ENCODE measurements at regions not wholly inside any gene's neighbourhood (a gene's known extent, or its start where the extent isn't known, plus 50 kb on each side); places are given as distances from the start of the nearest gene placed in this dataset.

DNA sequence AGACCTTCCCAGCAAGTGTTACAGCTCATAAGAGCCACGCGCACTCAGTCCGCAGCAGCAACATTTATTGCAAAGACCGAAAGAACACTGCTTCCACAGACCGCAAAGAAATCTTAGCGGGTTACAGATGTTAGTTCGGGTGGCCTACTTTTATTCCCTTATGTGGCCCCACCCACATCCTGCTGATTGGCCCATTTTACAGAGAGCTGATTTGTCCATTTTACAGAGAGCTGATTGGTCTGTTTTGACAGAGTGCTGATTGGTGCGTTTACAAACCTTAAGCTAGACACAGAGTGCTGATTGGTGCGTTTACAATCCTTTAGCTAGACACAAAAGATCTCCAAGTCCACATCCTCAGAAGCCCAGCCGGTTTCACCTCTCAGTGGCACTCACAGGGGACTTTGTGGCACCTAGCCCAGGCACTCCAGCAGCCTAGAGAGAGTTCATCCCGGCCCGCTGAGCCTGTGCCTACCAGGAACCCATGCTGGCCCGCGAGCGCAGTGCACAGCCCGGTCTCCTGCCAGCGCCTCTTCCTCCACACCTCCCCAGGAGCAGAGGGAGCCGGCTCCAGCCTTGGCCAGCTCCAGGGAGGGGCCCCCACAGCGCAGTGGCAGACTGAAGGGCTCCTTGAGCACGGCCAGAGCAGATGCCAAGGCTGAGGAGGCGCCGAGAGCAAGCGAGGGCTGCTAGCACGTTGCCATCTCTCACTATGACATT, 244.3 kb upstream of the TSHZ2 start:
- ATAC-seq (replicated peaks): no peak
- H3K9me3 Mint-ChIP-seq: peaks cover 5% of the 10 kb centered on the region
- H3K27ac Mint-ChIP-seq: no peak overlapping the region
- H3K36me3 Mint-ChIP-seq (ENCODE audit: low read depth): no peaks in the 10 kb centered on the region
- no peaks in the 10 kb centered on the region for H3K27me3 Mint-ChIP-seq
- no peaks in the 10 kb centered on the region for H3K4me1 Mint-ChIP-seq
- H3K4me3 Mint-ChIP-seq: no peak overlapping the region

DNA sequence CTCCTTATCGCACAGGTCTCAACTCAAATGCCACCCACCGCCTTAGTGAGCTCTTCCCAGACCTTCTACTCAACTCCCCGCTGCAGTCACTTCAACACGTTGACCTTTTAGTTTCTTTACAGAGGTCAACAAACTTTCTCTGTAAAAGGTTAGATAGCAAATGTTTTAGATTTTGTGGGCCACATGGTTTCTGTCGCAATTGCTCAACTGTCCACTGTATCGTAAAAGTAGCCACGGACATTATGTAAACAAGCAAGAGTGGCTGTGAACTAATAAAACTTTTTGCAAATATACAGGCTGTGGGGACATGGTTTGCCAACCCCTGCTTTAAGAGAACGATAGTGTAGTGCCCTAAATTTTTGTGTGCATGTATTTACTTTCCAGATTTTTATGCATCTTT, 247.6 kb upstream of the TSHZ2 start:
- peaks cover 3% of the 10 kb centered on the region for H3K27me3 Mint-ChIP-seq
- no peaks in the 10 kb centered on the region for H3K9me3 Mint-ChIP-seq
- no peak for ATAC-seq (replicated peaks)
- no peak overlapping the region for H3K27ac Mint-ChIP-seq
- no peaks in the 10 kb centered on the region for H3K4me1 Mint-ChIP-seq
- H3K4me3 Mint-ChIP-seq: no peak overlapping the region
- no peaks in the 10 kb centered on the region for H3K36me3 Mint-ChIP-seq (ENCODE audit: low read depth)

DNA sequence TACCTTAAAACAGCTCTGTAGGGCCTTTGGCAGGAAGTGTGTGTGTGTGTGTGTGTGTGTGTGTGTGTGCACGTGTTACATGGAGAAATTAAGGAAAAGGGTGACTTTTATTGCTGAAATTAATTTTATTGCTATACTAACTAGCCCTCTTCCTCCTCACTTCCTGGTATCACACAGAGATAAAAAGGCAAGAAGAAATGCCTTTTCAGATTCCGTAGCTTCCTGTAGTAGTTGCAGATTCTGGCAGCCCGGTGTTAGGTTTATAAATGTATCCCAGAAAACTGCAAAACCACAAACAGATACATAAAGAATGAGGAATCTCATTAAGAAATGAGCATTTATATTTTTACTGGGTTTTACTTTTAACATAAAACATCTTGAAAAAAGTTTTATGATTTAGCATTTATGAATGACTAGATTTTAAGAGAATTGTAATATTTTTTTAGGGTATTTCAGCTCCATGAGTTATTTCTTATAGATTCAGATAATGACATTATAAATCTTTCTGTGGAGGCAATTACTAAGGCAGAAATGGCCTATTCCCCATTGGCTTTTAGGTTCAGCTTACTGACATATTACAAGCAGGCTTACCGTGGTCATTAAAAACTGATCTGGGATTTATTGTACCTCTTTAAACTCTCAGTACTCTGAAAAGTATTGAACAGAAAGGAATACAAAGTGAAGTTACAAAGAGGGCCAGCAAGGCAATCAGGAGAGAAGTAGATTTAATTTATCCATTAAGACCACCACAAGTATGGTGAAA, 249.1 kb upstream of the TSHZ2 start:
- H3K27ac Mint-ChIP-seq: no peak overlapping the region
- H3K27me3 Mint-ChIP-seq: peaks cover 3% of the 10 kb centered on the region
- H3K9me3 Mint-ChIP-seq: no peaks in the 10 kb centered on the region
- H3K4me1 Mint-ChIP-seq: no peaks in the 10 kb centered on the region
- no peak overlapping the region for H3K4me3 Mint-ChIP-seq
- H3K36me3 Mint-ChIP-seq (ENCODE audit: low read depth): no peaks in the 10 kb centered on the region
- ATAC-seq (replicated peaks): no peak

DNA sequence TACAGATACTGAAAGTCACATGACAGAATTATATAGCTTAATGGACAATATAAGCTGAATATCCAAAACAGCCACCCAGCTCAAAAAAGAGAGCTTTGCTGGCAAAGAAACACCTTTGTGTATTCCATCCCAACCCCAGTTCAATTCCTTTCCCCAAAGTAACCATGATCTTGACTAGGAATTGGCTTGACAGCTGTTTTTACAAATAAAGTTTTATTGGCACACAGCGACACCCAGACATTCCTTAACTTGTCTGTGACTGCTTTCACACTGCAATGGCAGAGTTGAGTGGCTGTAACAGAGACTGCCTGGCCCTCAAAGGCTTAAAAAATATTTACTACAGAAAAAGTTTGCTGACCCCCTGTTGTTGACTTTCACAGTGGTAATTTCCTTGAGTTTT, 264.0 kb upstream of the TSHZ2 start:
- Mint-ChIP-seq H3K27ac (no peak overlapping the region), H3K4me1 (no peaks in the 10 kb centered on the region), H3K27me3 (no peaks in the 10 kb centered on the region), H3K36me3 (ENCODE audit: low read depth) (no peaks in the 10 kb centered on the region), H3K4me3 (no peak overlapping the region), H3K9me3 (no peaks in the 10 kb centered on the region)
- ATAC-seq (replicated peaks): no peak

DNA sequence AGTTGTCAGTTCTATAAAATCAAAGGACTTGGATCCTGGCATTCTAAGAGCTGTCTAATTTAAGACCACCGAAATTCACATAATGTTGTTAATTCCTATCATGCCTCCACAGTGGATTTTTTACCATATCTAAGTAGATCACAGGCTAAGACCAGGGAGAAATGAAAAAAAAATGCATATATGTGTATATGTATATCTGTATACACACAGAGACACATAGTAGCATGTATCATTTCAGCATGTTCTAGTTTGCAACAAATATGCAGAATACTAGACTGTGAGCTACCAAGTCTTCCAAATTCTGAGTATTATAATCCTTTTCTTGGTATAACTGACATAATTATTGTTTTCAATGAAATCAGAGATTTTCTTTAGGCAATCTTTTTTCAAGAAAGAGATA, 267.6 kb upstream of the TSHZ2 start:
- no peaks in the 10 kb centered on the region for H3K36me3 Mint-ChIP-seq (ENCODE audit: low read depth)
- H3K27me3 Mint-ChIP-seq: no peaks in the 10 kb centered on the region
- no peaks in the 10 kb centered on the region for H3K4me1 Mint-ChIP-seq
- no peak overlapping the region for H3K4me3 Mint-ChIP-seq
- ATAC-seq (replicated peaks): no peak
- H3K9me3 Mint-ChIP-seq: no peaks in the 10 kb centered on the region
- no peak overlapping the region for H3K27ac Mint-ChIP-seq

DNA sequence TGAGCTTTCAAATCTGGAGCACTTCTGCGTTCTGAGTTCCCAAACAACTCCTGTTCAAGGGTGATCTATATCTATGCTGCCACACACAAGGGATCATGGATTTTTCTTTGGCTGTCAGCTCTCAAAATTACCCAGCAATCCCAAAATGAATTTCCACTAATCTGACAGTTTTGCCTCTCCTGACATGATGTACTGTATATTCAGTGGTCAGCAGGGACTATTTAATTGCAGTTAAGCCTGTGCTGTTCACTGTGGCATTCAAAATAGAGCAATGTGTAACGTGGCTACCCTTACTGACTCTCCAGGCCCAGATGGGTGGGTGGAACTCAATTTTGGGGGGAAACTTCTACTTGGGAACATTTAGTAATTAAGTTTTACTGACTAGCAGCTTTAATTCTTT, 283.8 kb upstream of the TSHZ2 start:
- no peaks in the 10 kb centered on the region for H3K4me1 Mint-ChIP-seq
- ATAC-seq (replicated peaks): no peak
- H3K27me3 Mint-ChIP-seq: peaks cover 6% of the 10 kb centered on the region
- H3K4me3 Mint-ChIP-seq: no peak overlapping the region
- no peak overlapping the region for H3K27ac Mint-ChIP-seq
- peaks cover 6% of the 10 kb centered on the region for H3K9me3 Mint-ChIP-seq
- H3K36me3 Mint-ChIP-seq (ENCODE audit: low read depth): no peaks in the 10 kb centered on the region

DNA sequence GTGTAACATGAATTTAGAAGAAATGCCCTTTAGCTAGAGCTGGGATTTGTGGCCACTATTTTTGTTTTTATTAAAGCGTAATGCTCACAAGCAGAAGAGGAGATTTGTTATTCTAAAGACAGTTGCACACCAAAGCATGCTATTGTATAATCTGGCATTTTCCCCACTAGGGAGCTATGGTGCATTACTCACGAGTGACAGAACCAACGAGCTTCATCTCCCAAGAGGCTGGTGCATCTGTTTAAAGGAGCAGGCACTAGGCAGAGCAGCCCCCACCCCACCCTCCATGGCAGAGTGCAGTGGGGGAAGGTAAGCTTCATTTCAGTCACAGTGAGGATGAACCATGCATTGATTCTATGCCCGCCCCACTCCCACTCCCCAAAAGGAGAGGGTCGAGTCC, 287.3 kb upstream of the TSHZ2 start:
- no peak overlapping the region for H3K4me3 Mint-ChIP-seq

DNA sequence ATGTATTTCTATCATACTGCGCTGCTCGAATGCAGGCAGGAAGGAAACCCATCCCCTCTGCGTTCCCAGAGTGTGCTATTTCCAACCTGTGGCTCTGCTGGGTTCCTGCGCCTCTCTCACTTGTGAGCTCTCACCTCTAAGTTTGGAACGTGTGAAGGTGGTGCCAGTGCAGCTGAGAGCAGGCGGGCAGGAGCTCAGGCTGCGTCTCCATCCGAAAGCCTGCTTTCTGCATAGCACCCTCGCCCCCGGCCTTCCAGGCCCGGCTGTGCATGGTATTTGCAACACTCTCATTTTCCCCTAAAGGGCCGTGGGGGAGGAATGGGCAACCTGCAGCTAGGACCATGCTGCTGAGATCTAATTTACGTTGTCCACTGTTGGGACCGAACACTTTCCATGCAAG, 288.0 kb upstream of the TSHZ2 start:
- no peak for ATAC-seq (replicated peaks)
- Mint-ChIP-seq H3K36me3 (ENCODE audit: low read depth) (no peaks in the 10 kb centered on the region), H3K27me3 (peaks cover 23% of the 10 kb centered on the region), H3K9me3 (peaks cover 9% of the 10 kb centered on the region), H3K27ac (no peak overlapping the region), H3K4me1 (no peaks in the 10 kb centered on the region), H3K4me3 (no peak overlapping the region)

More for the DNA sequence above, 287.3 kb upstream of the TSHZ2 start:
- no peak for ATAC-seq (replicated peaks)
- Mint-ChIP-seq H3K4me1 (no peaks in the 10 kb centered on the region), H3K9me3 (peaks cover 9% of the 10 kb centered on the region), H3K36me3 (ENCODE audit: low read depth) (no peaks in the 10 kb centered on the region), H3K27ac (no peak overlapping the region), H3K27me3 (peaks cover 20% of the 10 kb centered on the region)

DNA sequence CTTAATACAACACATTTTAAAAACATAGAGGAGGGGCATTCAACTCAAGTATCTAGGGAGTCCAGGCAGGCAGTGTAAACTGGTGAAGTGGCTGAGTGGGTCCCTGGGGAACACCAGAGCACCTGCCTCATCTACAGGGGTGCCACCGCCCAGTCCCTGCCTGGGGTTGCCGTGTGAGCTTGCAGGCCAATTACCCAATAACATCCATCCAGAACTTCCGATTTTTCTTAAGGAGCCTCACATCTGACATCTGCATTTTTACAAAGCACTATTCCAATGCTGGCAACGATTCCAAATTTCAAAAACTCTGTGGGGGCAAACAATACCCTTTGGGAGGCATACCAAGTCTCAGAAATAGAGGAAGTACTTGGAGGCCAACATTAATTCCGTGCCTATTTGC, 288.4 kb upstream of the TSHZ2 start:
- Mint-ChIP-seq H3K27me3 (peaks cover 27% of the 10 kb centered on the region), H3K27ac (no peak overlapping the region), H3K4me3 (no peak overlapping the region), H3K36me3 (ENCODE audit: low read depth) (no peaks in the 10 kb centered on the region), H3K9me3 (peaks cover 9% of the 10 kb centered on the region), H3K4me1 (no peaks in the 10 kb centered on the region)
- no peak for ATAC-seq (replicated peaks)

DNA sequence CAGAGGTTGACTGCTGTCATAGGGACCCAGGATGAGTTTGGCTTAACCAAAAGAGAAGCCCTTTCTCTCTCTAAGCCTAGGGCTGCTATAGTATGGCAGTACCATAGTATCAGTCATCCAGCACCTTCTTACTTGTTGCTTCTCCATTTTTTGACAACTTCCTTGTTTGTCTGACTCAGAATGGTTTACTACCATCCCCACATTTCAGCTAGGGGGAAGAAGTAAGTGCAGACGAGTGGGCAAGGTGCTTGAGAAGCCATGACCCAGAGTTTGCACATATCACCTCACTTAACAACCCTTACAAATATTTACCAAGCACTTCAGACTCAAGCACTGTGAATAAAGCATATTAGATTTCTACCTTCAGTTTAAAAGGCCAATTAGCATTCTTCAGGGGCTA, 289.9 kb upstream of the TSHZ2 start:
- Mint-ChIP-seq H3K36me3 (ENCODE audit: low read depth) (no peaks in the 10 kb centered on the region), H3K9me3 (peaks cover 9% of the 10 kb centered on the region), H3K27me3 (peaks cover 27% of the 10 kb centered on the region), H3K4me3 (no peak overlapping the region), H3K27ac (no peak overlapping the region), H3K4me1 (no peaks in the 10 kb centered on the region)
- no peak for ATAC-seq (replicated peaks)

DNA sequence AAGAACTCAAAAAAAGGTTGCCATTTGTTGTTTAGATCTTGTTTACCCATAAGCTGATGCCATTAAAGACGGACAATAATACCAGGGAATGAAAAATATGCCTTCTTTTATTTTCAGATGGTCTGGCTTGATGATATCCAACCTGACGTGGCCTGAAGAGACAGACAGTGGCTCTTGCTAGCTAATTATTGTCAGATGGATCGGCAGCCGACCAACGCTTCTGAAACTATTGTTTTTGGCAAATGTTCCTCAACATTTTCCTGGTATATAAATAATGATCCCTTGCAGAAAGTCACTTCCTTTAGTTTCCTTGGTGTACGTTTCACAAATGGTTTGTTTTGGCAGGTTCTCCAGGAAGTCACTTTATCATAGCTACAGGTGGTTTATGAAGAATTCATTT, 290.9 kb upstream of the TSHZ2 start:
- ATAC-seq (replicated peaks): no peak
- Mint-ChIP-seq H3K27ac (no peak overlapping the region), H3K4me1 (no peaks in the 10 kb centered on the region), H3K9me3 (peaks cover 9% of the 10 kb centered on the region), H3K27me3 (peaks cover 31% of the 10 kb centered on the region), H3K36me3 (ENCODE audit: low read depth) (no peaks in the 10 kb centered on the region), H3K4me3 (no peak overlapping the region)

DNA sequence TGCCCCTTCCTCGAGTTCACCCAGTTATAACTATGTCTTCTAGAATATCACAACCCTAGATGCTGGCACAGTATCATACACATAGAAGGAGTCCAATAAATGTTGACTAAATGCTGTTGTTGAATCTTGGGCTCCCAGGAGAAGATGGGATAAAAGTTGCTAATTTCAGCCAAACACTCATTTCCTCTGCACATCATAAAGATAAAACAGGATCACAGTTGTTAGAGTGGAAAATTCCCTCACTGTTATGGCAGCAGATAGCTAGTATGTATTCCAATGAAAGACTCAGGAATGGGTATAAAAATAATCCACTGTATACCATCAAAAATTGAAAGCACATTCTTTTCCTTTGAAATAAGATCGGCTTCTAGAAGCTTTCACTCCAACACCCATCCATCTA, 294.9 kb upstream of the TSHZ2 start:
- no peak overlapping the region for H3K4me3 Mint-ChIP-seq
- ATAC-seq (replicated peaks): no peak
- H3K36me3 Mint-ChIP-seq (ENCODE audit: low read depth): no peaks in the 10 kb centered on the region
- H3K4me1 Mint-ChIP-seq: no peaks in the 10 kb centered on the region
- peaks cover 24% of the 10 kb centered on the region for H3K27me3 Mint-ChIP-seq
- no peak overlapping the region for H3K27ac Mint-ChIP-seq
- no peaks in the 10 kb centered on the region for H3K9me3 Mint-ChIP-seq

DNA sequence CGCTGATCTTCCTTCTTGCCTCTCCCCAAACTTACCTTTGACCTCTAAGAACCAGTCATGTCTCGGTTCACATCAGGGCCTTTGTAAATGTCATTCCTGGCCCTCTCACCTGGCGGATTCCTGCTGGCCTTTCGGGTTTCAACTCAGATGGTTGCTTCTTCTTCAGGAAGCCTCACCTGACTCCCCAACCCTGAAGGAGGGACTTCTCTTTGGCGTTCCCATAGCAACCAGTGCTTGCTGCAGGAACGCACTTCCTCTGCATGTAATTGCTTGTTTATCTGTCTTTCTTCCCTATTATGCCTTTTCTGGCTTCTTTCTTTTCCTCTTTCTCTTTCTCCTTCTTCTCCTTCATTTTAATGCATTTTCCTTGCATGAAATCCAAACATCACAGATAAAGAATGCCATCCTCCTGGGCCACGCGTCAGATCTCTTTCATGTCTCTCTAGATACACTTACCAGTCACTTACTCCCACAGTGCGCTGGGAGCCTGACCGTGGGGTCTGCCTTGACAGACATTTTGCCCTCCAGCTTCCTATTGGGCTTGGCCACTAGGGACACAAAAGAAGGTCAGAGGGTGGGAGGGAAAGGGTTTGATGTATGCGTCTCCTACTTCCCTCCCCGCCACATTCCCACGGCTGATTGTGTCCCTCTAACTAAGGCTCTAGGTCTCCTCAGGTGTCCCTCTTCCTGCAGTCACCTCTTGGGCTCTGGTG, 295.7 kb upstream of the TSHZ2 start:
- Mint-ChIP-seq H3K27ac (no peak overlapping the region), H3K4me1 (no peaks in the 10 kb centered on the region), H3K36me3 (ENCODE audit: low read depth) (no peaks in the 10 kb centered on the region), H3K4me3 (no peak overlapping the region), H3K27me3 (peaks cover 21% of the 10 kb centered on the region), H3K9me3 (no peaks in the 10 kb centered on the region)
- no peak for ATAC-seq (replicated peaks)

DNA sequence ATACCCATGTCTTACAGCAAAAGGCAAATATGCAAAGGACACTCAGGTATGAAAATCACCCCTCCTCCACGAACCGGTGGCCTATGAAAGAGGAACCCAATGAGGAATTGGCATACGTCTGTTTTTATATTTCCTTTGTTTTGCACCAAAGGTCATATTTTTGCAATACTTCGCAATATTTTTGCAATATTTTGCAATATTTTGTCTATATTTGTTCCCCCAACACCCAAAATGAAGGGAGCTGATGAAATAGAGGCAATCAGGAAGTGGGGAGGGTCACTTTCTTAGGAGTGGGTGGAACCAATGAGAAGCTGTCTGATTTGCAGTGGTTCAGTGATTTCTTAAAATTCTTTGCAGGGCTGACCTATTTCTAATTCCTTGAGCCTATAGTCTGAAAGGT, 296.8 kb upstream of the TSHZ2 start:
- peaks cover 18% of the 10 kb centered on the region for H3K27me3 Mint-ChIP-seq
- no peak overlapping the region for H3K4me3 Mint-ChIP-seq
- no peaks in the 10 kb centered on the region for H3K9me3 Mint-ChIP-seq
- ATAC-seq (replicated peaks): no peak
- H3K36me3 Mint-ChIP-seq (ENCODE audit: low read depth): no peaks in the 10 kb centered on the region
- H3K27ac Mint-ChIP-seq: no peak overlapping the region
- no peaks in the 10 kb centered on the region for H3K4me1 Mint-ChIP-seq

DNA sequence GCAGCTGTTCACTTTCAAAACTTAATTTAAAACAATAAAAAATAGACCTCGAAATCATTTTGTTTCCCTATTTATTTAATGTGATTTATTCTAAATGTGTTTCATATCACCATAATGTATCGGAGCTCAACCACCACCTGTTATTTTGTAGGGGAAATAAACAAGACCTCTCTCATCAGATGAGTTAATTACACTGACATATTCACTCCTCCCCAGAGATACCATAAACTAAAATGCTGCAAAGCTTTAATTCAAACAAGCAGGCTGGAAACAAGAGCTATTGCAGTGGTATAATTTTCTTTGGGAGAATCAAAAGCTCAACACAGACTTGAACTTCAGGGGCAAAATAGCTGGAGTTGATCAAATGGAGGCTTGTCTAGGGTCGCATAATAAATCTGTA, 303.5 kb upstream of the TSHZ2 start:
- no peak overlapping the region for H3K27ac Mint-ChIP-seq
- no peaks in the 10 kb centered on the region for H3K9me3 Mint-ChIP-seq
- no peak overlapping the region for H3K4me3 Mint-ChIP-seq
- H3K36me3 Mint-ChIP-seq (ENCODE audit: low read depth): no peaks in the 10 kb centered on the region
- H3K27me3 Mint-ChIP-seq: peaks cover 2% of the 10 kb centered on the region
- H3K4me1 Mint-ChIP-seq: peaks cover 5% of the 10 kb centered on the region
- no peak for ATAC-seq (replicated peaks)
